GM18499 (cell line): ENCODE measurements at regions not wholly inside any gene's neighbourhood (a gene's known extent, or its start where the extent isn't known, plus 50 kb on each side); places are given as distances from the start of the nearest gene placed in this dataset.

Experiments
- ATAC-seq: cut with Tn5 transposase; IDR thresholded peaks from one replicate; pipeline ENCODE4 v1.9.1; 2021; ENCODE audit warnings: moderate number of reproducible peaks; ENCODE audit not compliant: insufficient read depth, unreplicated experiment

GRCh38 chr4:137700072-137700471 is 167.8 kb upstream of the PCDH18 start:
- ATAC-seq = no peak

- ATAC-seq = no peak
Measured at GRCh38 chr4:137694138-137694537, 161.8 kb upstream of the PCDH18 start.

- no peak for ATAC-seq
Measured at GRCh38 chr4:137693641-137694040, 161.3 kb upstream of the PCDH18 start.

GRCh38 chr4:137692205-137692604 is 159.9 kb upstream of the PCDH18 start:
- ATAC-seq = no peak

- ATAC-seq = no peak
Measured at GRCh38 chr4:137688651-137689050, 156.4 kb upstream of the PCDH18 start.

- ATAC-seq = no peak
Measured at GRCh38 chr4:137685357-137685756, 153.1 kb upstream of the PCDH18 start.

DNA sequence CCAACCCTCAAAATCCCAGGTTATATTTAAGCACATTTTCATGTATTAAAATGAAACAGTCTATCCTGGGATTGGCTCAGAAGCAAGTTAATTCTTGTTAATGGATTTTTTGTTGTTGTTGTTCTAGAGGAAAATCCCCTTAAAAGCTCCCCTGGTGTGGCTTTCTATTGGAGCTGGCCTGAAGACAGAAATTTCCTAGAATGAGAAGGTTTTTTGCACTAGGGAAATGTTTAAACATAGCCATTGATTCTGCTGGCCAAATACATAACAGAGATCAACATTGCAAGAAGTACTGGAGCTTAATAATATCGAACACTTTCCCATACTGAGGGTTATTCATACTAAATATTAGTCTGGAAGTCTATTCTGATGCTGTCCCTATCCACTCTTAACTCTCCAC is 148.8 kb upstream of the PCDH18 start:
- ATAC-seq = no peak

DNA sequence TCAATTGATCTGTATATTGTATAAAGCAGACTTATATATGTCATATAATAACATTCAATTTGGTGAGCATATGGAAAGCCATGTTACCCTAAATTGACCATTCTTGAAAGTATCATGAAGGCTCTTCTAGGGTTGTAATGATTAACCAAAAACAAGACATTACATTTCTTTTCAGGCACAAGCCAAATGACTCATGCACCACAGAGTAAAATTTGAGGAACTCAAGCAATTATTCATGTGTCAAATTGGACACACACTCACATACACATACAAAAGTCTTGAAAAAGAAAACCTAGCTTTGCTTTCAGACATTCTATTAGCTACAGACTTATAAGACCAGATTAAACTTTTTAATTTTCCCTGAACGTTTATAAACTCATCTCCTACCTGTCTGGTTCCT is 146.5 kb upstream of the PCDH18 start:
- ATAC-seq = no peak

GRCh38 chr4:137677863-137678262 is 145.6 kb upstream of the PCDH18 start:
- ATAC-seq = no peak

- ATAC-seq = no peak
Measured at GRCh38 chr4:137676357-137676998, 144.2 kb upstream of the PCDH18 start.

- no peak for ATAC-seq
Measured at GRCh38 chr4:137674066-137674465, 141.8 kb upstream of the PCDH18 start.

- no peak for ATAC-seq
Measured at GRCh38 chr4:137668885-137669545, 136.7 kb upstream of the PCDH18 start.

DNA sequence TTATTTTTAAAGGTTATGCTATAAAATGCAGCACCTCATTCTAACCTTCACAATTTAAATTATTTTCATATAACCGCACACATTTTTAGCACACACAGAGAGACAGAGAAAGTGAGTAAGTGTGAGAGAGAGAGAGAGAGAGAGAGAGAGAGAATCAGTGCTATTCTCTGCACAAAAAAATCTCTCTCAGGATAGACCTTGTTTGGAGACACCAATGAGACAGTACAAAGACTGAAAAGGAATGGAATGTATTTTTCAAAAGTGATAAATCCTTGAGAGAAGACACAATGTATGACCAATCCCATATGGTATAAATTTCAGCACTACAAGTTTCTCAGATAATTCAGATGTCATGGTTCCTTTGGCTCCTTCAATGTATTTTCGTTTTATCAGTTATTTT is 132.1 kb upstream of the PCDH18 start:
- ATAC-seq = no peak

DNA sequence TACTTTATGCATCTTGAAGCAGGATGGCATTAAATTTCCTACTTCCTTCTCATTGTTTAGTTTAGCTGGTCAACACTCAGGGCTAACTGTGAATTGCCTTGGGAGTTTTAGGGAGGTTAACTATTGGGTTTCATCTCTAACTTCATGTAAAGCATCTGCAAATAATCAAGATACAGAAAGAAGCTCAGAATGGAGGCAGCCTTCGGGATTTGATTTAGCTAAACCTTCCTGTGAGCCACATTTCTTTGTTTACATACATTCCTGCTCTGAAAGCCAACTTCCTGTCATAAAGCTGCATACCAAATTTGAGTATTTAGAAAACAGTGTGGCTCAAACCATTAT is 131.7 kb upstream of the PCDH18 start:
- no peak for ATAC-seq

- ATAC-seq = no peak
Measured at GRCh38 chr4:137663251-137664045, 131.2 kb upstream of the PCDH18 start.

DNA sequence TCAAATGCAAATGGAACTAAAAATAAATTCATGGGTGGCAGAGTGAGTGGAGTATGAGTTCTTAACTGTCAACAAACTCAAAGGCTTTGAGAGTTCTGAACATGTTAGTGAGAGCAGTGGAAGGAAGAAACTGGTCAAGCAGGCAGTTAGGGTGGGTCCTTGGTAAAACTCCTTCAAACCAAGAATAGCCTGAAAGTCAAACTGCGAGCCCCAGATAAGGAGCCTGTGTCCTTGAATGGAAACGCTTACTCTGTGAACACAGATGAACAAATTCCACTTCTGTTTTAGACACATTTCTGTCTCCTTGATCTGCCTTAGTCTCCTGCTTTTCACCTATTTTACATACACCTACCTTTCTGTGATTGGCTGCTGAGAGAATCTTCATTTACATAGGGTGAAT is 129.4 kb upstream of the PCDH18 start:
- no peak for ATAC-seq

GRCh38 chr4:137660211-137660610 is 127.9 kb upstream of the PCDH18 start:
- no peak for ATAC-seq

DNA sequence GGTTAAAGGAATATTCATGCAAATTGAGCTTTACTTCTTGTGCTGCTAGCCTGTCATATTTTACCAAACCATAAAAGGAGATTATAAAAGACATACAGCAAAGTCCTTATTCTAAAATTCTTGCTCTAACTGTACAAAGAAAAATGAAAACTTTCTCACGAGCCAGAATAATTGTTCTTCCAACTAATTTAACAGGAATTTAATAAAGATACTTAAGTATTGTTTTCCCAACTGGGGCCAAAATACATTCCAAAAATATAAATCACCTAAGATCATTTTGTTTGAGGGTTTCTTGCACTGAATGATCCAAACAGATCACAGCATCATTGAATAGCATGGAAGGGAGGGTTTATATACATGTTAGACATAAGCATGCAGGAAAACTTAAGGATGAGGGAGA is 127.1 kb upstream of the PCDH18 start:
- ATAC-seq = no peak

- ATAC-seq = no peak
Measured at GRCh38 chr4:137656661-137657060, 124.4 kb upstream of the PCDH18 start.

- ATAC-seq = no peak
Measured at GRCh38 chr4:137655302-137655701, 123.0 kb upstream of the PCDH18 start.

DNA sequence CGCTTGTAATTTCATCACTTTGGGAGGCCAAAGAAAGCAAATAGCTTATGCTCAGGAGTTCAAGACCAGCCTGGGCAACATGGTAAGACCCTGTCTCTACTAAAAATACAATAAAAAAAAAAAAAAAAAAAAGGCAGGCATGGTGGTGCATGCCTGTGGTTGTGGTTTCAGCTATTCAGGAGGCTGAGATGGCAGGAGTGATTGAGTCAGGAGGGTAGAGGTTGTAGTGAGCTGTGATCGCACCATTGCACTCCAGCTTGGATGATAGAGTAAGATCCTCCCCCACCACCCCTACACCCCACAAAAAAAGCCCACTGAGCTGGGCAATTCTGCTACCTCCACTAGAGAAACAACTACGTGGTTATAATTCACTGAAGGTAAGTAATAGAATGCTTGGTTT is 118.8 kb upstream of the PCDH18 start:
- no peak for ATAC-seq
